SK-N-MC (cell line): ENCODE measurements at regions not wholly inside any gene's neighbourhood (a gene's known extent, or its start where the extent isn't known, plus 50 kb on each side); places are given as distances from the start of the nearest gene placed in this dataset.

Experiments
- EZH2 ChIP-seq: fragments of 200-600 bp; sonication (generic); IDR thresholded peaks from one replicate; pipeline ENCODE4 v1.6.1; 2017; ENCODE audit warnings: antibody characterized with exemption
- POLR2AphosphoS5 ChIP-seq: IDR thresholded peaks from 2 replicates; pipeline ENCODE4 v1.6.1; 2012; ENCODE audit warnings: mild to moderate bottlenecking, low read depth, low read length, borderline replicate concordance

GRCh38 chr5:45038366-45038987 lies 229.7 kb downstream of the MRPS30 start:
- no peak for TF ChIP-seq POLR2AphosphoS5
- TF ChIP-seq EZH2: no peak
